ENCODE measurements at regions not wholly inside any gene's neighbourhood (a gene's known extent, or its start where the extent isn't known, plus 50 kb on each side); places are given as distances from the start of the nearest gene placed in this dataset.
"Not testable (repeated sequence)": the region's sequence is repeated elsewhere in the genome, so short reads cannot be mapped to it uniquely, and the experiment has no call there.

DNA sequence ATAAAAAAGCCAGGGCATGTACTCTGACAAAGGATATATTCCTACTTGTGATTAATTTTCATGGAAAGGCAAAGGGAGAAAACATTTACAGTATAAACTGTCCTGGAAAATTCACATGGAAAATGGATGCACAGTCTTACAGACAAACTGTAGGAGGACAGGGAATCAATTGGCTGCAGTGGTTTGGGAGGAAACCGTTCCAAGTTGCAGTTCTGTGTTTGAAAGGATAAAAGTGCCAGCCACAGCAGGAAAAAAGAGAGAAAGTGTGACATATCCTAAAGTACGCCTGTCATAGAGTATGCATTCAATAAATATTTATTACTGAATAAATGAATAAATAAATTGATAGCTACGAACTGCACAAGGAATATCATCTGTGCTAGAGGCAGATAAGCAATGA lies 462.9 kb downstream of the RAB38 start:
- DNase-seq: no peak
- Histone ChIP-seq H3K9me2 (replicated peaks; ENCODE audit: insufficient read depth, low read length) (no peaks in the 10 kb centered on the region), H3K27ac (ENCODE audit: low read length) (no peak overlapping the region), H3K79me2 (ENCODE audit: low read length) (no peaks in the 10 kb centered on the region), H3K9ac (ENCODE audit: low read length) (no peak overlapping the region), H2AFZ (ENCODE audit: low read length) (no peak overlapping the region), H3K27me3 (replicated peaks; ENCODE audit: insufficient read depth, low read length) (no peaks in the 10 kb centered on the region), H3K9me3 (replicated peaks; ENCODE audit: insufficient read depth, low read length) (no peaks in the 10 kb centered on the region), H3K4me3 (ENCODE audit: low read length) (no peak overlapping the region), H3K36me3 (replicated peaks; ENCODE audit: insufficient read depth, low read length) (no peaks in the 10 kb centered on the region), H4K20me1 (ENCODE audit: insufficient read depth, low read length) (no peaks in the 10 kb centered on the region), H3K4me1 (ENCODE audit: low read length) (no peaks in the 10 kb centered on the region), H3F3A (ENCODE audit: insufficient read depth, low read length) (no peaks in the 10 kb centered on the region), H3K4me2 (ENCODE audit: low read depth, low read length) (no peak overlapping the region)
- no peak for TF ChIP-seq EZH2 (optimal IDR thresholded peaks at IDR 0.05; ENCODE audit: low read depth, low read length)
- no peak for TF ChIP-seq EZH2phosphoT487 (IDR thresholded peaks at IDR 0.05; ENCODE audit: low read length)

DNA sequence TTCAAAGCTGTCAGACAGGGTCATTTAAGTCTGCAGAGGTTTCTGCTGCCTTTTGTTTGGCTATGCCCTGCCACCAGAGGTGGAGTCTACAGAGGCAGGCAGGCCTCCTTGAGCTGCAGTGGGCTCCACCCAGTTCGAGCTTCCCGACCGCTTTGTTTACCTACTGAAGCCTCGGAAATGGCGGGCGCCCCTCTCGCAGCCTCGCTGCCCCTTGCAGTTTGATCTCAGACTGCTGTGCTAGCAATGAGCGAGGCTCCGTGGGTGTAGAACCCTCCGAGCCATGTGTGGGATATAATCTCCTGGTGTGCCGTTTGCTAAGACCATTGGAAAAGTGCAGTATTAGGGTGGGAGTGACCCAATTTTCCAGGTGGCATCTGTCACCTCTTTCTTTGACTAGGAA lies 471.7 kb downstream of the RAB38 start:
- not testable (repeated sequence) for H3K9me3 ChIP-seq (replicated peaks; ENCODE audit: insufficient read depth, low read length); H3K27ac ChIP-seq (ENCODE audit: low read length); H3K79me2 ChIP-seq (ENCODE audit: low read length); H4K20me1 ChIP-seq (ENCODE audit: insufficient read depth, low read length); H3K9me2 ChIP-seq (replicated peaks; ENCODE audit: insufficient read depth, low read length); H3K36me3 ChIP-seq (replicated peaks; ENCODE audit: insufficient read depth, low read length); DNase-seq; H3K4me1 ChIP-seq (ENCODE audit: low read length); H3K4me2 ChIP-seq (ENCODE audit: low read depth, low read length); H3F3A ChIP-seq (ENCODE audit: insufficient read depth, low read length); H2AFZ ChIP-seq (ENCODE audit: low read length); H3K9ac ChIP-seq (ENCODE audit: low read length); H3K27me3 ChIP-seq (replicated peaks; ENCODE audit: insufficient read depth, low read length); H3K4me3 ChIP-seq (ENCODE audit: low read length)

DNA sequence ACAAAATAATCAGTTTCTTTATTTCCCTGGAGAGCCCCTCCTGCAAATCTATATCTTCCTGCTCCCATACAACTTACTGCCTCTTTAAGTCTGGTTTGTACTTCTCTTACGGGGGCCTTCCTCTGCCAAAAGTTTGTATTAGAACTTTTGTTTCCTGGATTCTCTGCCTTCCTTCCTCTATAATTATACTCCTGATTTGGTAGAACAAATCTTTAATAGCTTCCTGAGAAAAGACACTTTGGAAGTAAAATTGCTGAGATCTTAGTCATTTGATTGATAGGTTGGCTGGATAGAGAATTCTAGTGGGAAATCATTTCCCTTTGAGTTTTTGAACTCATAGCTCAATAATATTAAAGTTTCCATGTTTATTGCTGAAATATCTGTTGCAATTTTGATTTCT lies 499.2 kb downstream of the RAB38 start:
- H3K9me3 ChIP-seq (replicated peaks; ENCODE audit: insufficient read depth, low read length): no peaks in the 10 kb centered on the region
- no peak overlapping the region for H3K9ac ChIP-seq (ENCODE audit: low read length)
- DNase-seq: no peak
- no peaks in the 10 kb centered on the region for H3F3A ChIP-seq (ENCODE audit: insufficient read depth, low read length)
- no peaks in the 10 kb centered on the region for H3K4me1 ChIP-seq (ENCODE audit: low read length)
- TF ChIP-seq EZH2phosphoT487 (IDR thresholded peaks at IDR 0.05; ENCODE audit: low read length) (no peak), EZH2 (optimal IDR thresholded peaks at IDR 0.05; ENCODE audit: low read depth, low read length) (no peak)
- TF ChIP-seq, protein P1, sequence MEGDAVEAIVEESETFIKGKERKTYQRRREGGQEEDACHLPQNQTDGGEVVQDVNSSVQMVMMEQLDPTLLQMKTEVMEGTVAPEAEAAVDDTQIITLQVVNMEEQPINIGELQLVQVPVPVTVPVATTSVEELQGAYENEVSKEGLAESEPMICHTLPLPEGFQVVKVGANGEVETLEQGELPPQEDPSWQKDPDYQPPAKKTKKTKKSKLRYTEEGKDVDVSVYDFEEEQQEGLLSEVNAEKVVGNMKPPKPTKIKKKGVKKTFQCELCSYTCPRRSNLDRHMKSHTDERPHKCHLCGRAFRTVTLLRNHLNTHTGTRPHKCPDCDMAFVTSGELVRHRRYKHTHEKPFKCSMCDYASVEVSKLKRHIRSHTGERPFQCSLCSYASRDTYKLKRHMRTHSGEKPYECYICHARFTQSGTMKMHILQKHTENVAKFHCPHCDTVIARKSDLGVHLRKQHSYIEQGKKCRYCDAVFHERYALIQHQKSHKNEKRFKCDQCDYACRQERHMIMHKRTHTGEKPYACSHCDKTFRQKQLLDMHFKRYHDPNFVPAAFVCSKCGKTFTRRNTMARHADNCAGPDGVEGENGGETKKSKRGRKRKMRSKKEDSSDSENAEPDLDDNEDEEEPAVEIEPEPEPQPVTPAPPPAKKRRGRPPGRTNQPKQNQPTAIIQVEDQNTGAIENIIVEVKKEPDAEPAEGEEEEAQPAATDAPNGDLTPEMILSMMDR (IDR thresholded peaks at IDR 0.05; ENCODE audit: low read length): no peak
- H3K79me2 ChIP-seq (ENCODE audit: low read length): no peaks in the 10 kb centered on the region
- H3K4me3 ChIP-seq (ENCODE audit: low read length): no peak overlapping the region
- H3K36me3 ChIP-seq (replicated peaks; ENCODE audit: insufficient read depth, low read length): no peaks in the 10 kb centered on the region
- no peak overlapping the region for H3K27ac ChIP-seq (ENCODE audit: low read length)
- no peak overlapping the region for H3K4me2 ChIP-seq (ENCODE audit: low read depth, low read length)
- H2AFZ ChIP-seq (ENCODE audit: low read length): no peak overlapping the region
- no peaks in the 10 kb centered on the region for H3K27me3 ChIP-seq (replicated peaks; ENCODE audit: insufficient read depth, low read length)
- H4K20me1 ChIP-seq (ENCODE audit: insufficient read depth, low read length): no peaks in the 10 kb centered on the region
- H3K9me2 ChIP-seq (replicated peaks; ENCODE audit: insufficient read depth, low read length): no peaks in the 10 kb centered on the region

DNA sequence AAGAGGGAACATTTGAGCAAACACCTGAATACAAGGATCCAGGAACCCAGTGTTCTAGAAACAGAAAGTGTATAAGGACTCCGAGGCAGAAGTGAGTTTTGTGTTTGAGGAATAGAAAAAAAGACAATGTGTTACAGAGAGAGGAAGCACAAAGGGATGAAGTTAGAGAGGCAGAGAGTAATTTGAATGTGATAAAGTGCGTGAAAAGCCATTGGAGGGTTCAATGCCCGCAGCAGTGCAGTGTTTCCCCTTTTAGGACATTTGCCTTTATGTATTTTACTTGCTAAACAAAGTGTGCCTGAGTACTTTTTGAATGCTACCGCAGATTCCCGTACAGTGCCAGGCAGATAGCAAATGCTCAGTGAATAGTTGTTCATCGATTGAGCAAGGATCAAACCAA lies 508.5 kb downstream of the RAB38 start:
- H3K36me3 ChIP-seq (replicated peaks; ENCODE audit: insufficient read depth, low read length): no peaks in the 10 kb centered on the region
- H3K4me3 ChIP-seq (ENCODE audit: low read length): no peak overlapping the region
- no peak overlapping the region for H3K9ac ChIP-seq (ENCODE audit: low read length)
- H3K79me2 ChIP-seq (ENCODE audit: low read length): no peaks in the 10 kb centered on the region
- H2AFZ ChIP-seq (ENCODE audit: low read length): no peak overlapping the region
- no peaks in the 10 kb centered on the region for H3K4me1 ChIP-seq (ENCODE audit: low read length)
- H3K9me3 ChIP-seq (replicated peaks; ENCODE audit: insufficient read depth, low read length): no peaks in the 10 kb centered on the region
- no peaks in the 10 kb centered on the region for H4K20me1 ChIP-seq (ENCODE audit: insufficient read depth, low read length)
- H3K9me2 ChIP-seq (replicated peaks; ENCODE audit: insufficient read depth, low read length): no peaks in the 10 kb centered on the region
- H3K27ac ChIP-seq (ENCODE audit: low read length): no peak overlapping the region
- H3F3A ChIP-seq (ENCODE audit: insufficient read depth, low read length): no peaks in the 10 kb centered on the region
- TF ChIP-seq EZH2phosphoT487 (IDR thresholded peaks at IDR 0.05; ENCODE audit: low read length) (no peak), EZH2 (optimal IDR thresholded peaks at IDR 0.05; ENCODE audit: low read depth, low read length) (no peak)
- TF ChIP-seq, protein P1 (IDR thresholded peaks at IDR 0.05; ENCODE audit: low read length): no peak
- DNase-seq: no peak
- no peak overlapping the region for H3K4me2 ChIP-seq (ENCODE audit: low read depth, low read length)
- H3K27me3 ChIP-seq (replicated peaks; ENCODE audit: insufficient read depth, low read length): no peaks in the 10 kb centered on the region

All from MM.1S (cell line).